ENCODE measurements at regions not wholly inside any gene's neighbourhood (a gene's known extent, or its start where the extent isn't known, plus 50 kb on each side); places are given as distances from the start of the nearest gene placed in this dataset.

DNA sequence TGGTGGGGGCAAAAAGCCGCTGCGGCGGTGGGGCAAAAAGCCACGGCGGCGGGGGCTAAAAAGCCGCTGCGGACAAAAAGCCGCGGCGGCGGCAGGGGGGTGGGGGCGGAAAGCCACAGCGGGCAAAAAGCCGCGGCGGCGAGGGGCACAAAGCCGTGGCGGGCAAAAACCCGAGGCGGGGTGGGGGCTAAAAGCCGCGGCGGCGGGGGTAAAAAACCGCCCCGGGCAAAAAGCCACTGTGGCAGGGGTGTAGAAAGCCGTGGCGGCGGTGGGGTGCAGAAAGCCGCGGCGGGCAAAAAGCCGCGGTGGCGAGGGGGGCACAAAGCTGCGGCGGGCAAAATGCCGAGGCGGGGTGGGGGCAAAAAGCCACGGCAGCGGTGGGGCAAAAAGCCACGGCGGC lies 3901.8 kb downstream of the SRGAP2C start:
- TF ChIP-seq, protein P1, sequence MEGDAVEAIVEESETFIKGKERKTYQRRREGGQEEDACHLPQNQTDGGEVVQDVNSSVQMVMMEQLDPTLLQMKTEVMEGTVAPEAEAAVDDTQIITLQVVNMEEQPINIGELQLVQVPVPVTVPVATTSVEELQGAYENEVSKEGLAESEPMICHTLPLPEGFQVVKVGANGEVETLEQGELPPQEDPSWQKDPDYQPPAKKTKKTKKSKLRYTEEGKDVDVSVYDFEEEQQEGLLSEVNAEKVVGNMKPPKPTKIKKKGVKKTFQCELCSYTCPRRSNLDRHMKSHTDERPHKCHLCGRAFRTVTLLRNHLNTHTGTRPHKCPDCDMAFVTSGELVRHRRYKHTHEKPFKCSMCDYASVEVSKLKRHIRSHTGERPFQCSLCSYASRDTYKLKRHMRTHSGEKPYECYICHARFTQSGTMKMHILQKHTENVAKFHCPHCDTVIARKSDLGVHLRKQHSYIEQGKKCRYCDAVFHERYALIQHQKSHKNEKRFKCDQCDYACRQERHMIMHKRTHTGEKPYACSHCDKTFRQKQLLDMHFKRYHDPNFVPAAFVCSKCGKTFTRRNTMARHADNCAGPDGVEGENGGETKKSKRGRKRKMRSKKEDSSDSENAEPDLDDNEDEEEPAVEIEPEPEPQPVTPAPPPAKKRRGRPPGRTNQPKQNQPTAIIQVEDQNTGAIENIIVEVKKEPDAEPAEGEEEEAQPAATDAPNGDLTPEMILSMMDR (IDR thresholded peaks at IDR 0.05), result no peak
- TF ChIP-seq POLR2AphosphoS5 (IDR thresholded peaks at IDR 0.05) (no peak), POLR2A (IDR thresholded peaks at IDR 0.05) (no peak)
